ENCODE measurements at regions not wholly inside any gene's neighbourhood (a gene's known extent, or its start where the extent isn't known, plus 50 kb on each side); places are given as distances from the start of the nearest gene placed in this dataset.

DNA sequence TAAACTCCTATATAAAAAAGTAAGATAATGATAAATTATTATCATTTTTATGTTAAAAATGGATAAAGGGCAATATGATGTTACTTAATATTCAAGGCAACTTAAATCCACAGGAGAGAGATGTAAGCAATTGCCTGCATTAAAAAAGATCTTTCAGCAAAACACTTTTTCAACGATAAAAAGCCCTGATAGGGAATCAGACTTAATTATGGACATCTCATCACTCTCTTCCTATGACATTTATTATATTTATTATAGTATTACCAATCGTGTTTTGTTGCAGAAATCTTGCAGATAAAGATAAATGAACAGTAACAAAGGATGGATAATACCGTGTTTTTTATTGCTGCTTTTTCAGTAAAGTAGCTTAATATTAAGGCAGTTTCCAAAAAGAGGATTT is 178.5 kb downstream of the SH2D1A start:
- DNase-seq (ENCODE audit: low read depth) = no peak

GRCh38 chrX:124529786-124530185 is 183.4 kb downstream of the SH2D1A start:
- no peak for DNase-seq (ENCODE audit: low read depth)

DNA sequence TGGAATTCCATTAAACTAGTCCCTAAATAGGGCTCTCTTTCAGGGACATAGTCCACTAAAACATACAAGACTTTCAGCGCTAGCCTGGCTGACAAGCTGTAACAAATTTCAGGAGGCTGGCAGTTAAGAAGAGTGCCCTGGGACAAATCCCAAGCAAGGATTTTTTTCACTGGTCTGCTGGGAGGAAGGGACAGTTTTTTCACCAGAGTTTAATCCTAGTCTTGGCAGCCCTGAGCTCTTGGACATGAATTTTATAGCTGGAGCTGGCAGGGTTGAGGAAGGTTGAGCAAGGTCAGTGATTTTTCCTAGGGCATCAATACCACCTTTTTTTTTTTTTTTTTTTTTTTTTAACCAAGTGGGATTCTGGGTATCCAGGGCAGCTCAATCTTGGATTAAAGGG is 184.4 kb downstream of the SH2D1A start:
- no peak for DNase-seq (ENCODE audit: low read depth)

- no peak for DNase-seq (ENCODE audit: low read depth)
Observed at GRCh38 chrX:124534536-124534935, 188.2 kb downstream of the SH2D1A start.

GRCh38 chrX:124540474-124540873 is 194.1 kb downstream of the SH2D1A start:
- DNase-seq (ENCODE audit: low read depth) = no peak

GRCh38 chrX:124548571-124548970 is 202.2 kb downstream of the SH2D1A start:
- no peak for DNase-seq (ENCODE audit: low read depth)

- no peak for DNase-seq (ENCODE audit: low read depth)
Observed at GRCh38 chrX:124555036-124555595, 208.8 kb downstream of the SH2D1A start.

DNA sequence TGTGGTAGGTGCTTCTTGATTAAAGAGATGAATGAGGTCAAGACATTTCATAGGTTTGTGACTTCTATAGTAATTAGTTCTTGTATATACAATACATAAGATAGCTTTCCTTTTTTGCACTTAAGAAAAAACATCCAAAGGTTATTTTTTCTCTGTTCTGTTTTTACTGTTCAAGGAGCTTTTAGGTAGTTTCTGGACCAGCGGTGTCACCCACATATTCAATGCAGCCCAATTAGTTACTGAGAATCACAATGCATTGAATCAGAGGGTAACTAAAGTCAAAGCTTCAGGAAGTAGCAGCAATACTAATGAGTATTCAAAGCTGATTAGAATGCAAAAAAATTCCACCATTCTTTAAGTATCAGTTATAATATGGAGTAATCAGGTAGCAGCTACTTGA is 211.6 kb downstream of the SH2D1A start:
- no peak for DNase-seq (ENCODE audit: low read depth)

- no peak for DNase-seq (ENCODE audit: low read depth)
Observed at GRCh38 chrX:124573468-124573867, 227.1 kb downstream of the SH2D1A start.

- DNase-seq (ENCODE audit: low read depth) = no peak
Observed at GRCh38 chrX:124592744-124593143, 246.4 kb downstream of the SH2D1A start.

GRCh38 chrX:124594017-124594651 is 247.8 kb downstream of the SH2D1A start:
- no peak for DNase-seq (ENCODE audit: low read depth)

DNA sequence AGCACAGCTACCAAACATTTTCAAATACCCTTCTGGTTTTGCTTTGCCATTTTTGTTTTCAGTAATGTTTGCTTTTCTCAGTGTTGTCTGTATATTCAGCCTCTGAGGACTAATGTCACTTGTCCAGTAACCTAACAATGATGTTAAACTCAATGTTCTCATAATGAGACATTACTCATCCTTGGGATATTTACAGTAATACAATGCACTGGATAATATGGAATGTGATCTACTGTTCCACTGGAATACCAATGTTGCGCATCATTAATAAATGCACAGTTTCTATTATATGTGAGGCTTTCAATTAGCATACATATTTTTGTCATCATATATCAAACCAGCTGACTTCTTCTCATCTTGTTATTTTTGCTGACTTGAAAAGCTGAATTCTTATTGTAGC is 259.1 kb downstream of the SH2D1A start:
- DNase-seq (ENCODE audit: low read depth) = no peak

- no peak for DNase-seq (ENCODE audit: low read depth)
Observed at GRCh38 chrX:124606724-124607123, 260.4 kb downstream of the SH2D1A start.

GRCh38 chrX:124619710-124620109 is 273.3 kb downstream of the SH2D1A start:
- DNase-seq (ENCODE audit: low read depth) = no peak

DNA sequence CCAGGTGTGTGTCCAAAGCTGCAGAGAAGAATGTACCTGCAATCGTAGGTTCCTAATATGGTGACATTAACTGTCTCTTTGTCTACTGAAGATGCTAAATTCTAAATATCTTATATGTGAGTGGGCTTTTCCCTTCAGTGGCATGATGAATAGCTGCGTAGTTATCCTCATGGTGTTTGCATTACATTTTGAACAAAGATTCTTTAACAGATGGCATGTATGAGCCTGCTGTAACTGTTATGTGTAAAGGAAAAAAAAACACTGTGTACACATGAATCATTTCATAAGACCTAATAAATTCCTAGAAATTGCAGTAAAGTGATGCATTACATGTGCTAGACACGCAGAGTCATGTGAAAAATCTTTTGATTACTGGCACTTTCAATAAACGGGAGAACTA is 288.0 kb downstream of the SH2D1A start:
- no peak for DNase-seq (ENCODE audit: low read depth)

DNA sequence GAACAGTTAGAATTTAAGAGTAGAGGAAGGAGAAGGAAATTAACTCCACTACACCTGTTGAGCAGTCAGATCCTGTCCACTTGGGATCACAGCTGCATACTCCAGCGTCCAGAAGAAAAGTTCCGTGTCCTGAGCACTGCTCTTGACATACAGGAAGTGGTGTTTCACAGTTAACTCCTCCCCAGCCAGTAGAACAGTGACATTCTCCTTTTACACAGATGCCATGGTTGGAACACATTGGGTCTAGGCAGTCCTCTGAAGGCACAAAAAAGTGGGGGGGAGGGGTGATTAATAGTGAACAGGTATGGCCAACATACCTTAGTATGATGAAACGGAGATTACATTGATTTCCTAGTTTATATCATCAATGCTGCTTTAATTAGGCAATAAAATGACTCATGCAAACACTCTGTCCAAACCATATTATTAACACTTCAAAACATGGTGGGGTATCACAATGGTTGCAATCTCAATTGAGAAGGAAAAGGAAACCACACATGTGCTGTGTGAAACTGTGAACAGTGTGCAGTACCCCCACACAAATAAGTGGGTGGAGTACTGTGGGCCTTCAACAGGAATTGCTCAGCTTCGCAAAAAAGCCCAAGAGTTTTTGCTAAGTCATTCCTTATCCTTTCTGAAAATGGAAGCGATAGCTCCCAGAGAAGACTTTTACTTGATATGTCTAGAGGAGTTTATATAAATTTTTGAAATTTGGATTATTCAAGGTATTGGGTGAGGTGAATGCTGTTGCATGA is 295.6 kb downstream of the SH2D1A start:
- DNase-seq (ENCODE audit: low read depth) = no peak

DNA sequence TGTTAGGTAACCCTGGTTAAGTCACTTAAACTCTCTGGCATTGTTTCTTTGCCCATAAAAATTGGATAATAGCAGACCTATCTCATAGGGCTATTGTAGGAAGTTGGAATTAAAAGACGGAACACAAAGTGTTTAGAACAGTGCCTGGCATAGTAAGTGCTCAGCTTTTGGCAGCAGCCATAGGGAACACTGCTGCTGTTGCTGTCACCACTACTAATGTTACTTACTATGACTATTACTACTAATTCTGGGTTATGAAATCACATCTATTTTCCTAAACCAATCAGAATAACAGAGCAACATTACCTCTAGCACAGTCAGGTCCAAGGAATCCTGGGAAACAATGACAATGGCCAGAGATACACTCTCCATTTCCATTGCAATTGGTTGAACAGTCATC is 300.0 kb downstream of the SH2D1A start:
- no peak for DNase-seq (ENCODE audit: low read depth)

- DNase-seq (ENCODE audit: low read depth) = no peak
Observed at GRCh38 chrX:124651031-124651430, 304.7 kb downstream of the SH2D1A start.

DNA sequence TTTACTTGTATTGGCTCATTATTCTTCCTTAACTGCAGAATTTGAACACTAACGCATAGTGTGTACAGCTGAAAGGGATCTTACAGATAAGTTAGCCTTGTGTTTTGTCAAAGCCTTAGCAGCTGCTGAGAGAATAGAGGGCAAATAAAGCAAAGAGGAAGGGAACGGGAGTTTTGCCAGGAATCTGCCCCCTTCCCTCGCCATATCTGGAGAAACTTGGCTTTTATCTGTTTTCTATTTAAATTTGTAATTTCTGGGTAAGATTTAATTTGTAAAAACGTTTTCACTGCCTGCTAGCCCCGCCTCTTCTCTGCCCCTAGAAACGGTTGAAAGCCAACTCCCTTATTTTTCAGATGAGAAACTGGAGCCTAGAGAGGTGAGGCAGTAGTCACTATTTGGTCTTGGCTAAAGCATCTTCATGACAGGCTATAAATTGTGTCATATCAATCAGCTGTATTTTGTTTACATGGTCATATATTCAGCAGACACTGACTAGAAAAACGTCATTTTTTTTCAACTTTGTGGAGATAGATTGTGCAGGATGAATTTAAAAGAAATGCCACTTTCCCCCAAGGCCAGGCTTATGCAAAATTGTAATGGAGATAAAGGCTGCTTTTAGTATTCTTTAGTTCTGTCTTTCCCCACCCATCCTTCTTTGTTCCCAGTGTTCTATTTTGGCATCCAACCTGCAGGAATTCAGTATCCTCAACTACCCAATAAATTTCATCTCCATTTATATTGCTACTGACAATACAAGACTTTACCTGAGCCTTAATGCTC is 319.4 kb downstream of the SH2D1A start:
- no peak for DNase-seq (ENCODE audit: low read depth)

GRCh38 chrX:124679199-124679598 is 332.8 kb downstream of the SH2D1A start:
- DNase-seq (ENCODE audit: low read depth) = no peak

- no peak for DNase-seq (ENCODE audit: low read depth)
Observed at GRCh38 chrX:124680287-124680686, 333.9 kb downstream of the SH2D1A start.

GRCh38 chrX:124690495-124690894 is 344.1 kb downstream of the SH2D1A start:
- no peak for DNase-seq (ENCODE audit: low read depth)

GRCh38 chrX:124699876-124700275 is 353.5 kb downstream of the SH2D1A start:
- no peak for DNase-seq (ENCODE audit: low read depth)
